ENCODE measurements at regions not wholly inside any gene's neighbourhood (a gene's known extent, or its start where the extent isn't known, plus 50 kb on each side); places are given as distances from the start of the nearest gene placed in this dataset.

DNA sequence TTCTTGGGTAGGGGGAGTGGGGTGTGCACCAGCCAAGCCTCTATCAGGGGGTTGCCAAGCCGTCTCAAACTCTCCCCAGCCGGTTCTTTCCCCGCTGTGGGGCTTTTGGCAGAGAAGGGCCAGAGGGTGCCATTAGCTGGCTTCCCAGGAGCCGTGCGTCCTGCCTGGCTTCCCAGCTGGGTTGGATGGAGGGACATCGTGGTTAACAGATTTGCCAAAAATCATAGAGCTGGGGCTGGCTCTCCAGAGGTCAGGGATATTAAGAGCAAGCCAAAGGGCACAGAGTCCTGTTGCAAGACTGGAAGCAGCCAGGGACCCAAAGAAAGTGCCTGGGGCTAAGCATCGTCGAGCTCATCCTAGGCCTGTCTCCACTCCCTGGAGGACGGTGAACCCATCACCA, 104.6 kb upstream of the HES1 start:
- Histone ChIP-seq H3K9me2 (ENCODE audit: insufficient read depth) (no peaks in the 10 kb centered on the region), H3K4me1 (ENCODE audit: control insufficient read depth in 1 of 2, insufficient read depth in 2 of 2, low read length in 2 of 2) (peaks cover 0 to 17% of the 10 kb centered on the region in 2 experiments; a peak in 2 of 4 replicates), H3K27ac (ENCODE audit: low read depth, low read length) (no peak overlapping the region), H2AFZ (ENCODE audit: low read depth, low read length, poor library complexity, severe bottlenecking) (no peak overlapping the region), H3K4me3 (replicated peaks in 1 of 2; ENCODE audit: low read depth in 1 of 2, low read length in 2 of 2) (no peak overlapping the region), H3K9ac (ENCODE audit: low read length) (no peak overlapping the region), H3K4me2 (ENCODE audit: low read length) (no peak overlapping the region), H4K20me1 (ENCODE audit: insufficient read depth) (no peaks in the 10 kb centered on the region), H3K9me3 (ENCODE audit: control insufficient read depth in 1 of 2, insufficient read depth in 1 of 2, low read depth in 1 of 2, low read length in 2 of 2) (no peaks in the 10 kb centered on the region), H3K36me3 (ENCODE audit: control insufficient read depth in 1 of 2, insufficient read depth in 2 of 2, low read length in 2 of 2) (no peaks in the 10 kb centered on the region), H3K79me2 (ENCODE audit: insufficient read depth, low read length) (no peaks in the 10 kb centered on the region), H3K27me3 (ENCODE audit: insufficient read depth, low read length) (no peaks in the 10 kb centered on the region)
- ATAC-seq: no peak
- TF ChIP-seq RAD21 (IDR thresholded peaks at IDR 0.05; ENCODE audit: low read depth): no peak
- ChIA-PET RAD21 (ENCODE audit: low non-redundant PET in 1 of 2, low total read pairs in 2 of 2, uncharacterized antibody in 2 of 2, unreplicated experiment in 2 of 2) (no interaction called here), CTCF (no interaction called here), POLR2A (no interaction called here)
- intact Hi-C loops (cut with micrococcal nuclease): no loop called here
- BruUV-seq (replicated peaks): no TSS peak
- no peak for DNase-seq (ENCODE audit: low read depth, low spot score)

DNA sequence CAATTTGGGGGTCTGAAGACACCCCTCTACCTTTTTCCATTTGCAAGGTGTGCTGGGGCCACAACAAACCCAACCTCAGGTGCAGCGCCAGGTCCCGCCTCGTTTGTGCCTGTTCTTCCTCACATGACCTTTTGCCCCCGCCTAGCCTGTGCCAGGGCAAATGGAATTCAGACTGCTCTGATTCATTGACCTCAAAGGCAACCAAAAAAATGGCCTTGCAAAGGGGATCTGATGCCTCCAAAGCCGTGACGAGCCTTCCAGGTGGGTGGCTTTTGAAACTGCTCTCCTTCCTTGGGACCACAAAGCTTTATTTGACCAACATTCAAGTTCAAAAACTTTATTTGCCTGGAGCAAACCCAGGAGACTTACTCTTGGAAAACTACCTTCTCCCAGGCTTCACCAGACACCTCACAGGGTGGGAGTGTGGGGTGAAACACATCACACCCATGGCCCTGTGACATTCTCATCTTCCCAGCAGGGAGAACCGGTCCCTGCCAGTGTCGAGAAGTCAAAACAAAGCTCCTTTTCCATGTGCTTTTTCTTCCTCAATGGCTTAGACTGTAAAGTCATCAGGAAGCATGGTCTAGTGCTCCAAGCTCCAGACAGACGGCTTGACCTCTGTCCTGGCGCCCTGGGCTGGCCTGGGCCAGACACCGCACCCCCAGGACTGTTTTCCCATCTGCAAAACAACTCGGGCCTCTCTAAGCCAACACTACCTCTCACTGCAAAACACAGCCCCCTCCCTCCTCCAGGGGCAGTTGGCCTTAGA, 103.9 kb upstream of the HES1 start:
- no peak for TF ChIP-seq ELF1 (IDR thresholded peaks at IDR 0.05; ENCODE audit: borderline replicate concordance, low read depth)
- TF ChIP-seq YY1 (IDR thresholded peaks at IDR 0.05; ENCODE audit: extremely low read depth, insufficient replicate concordance, low read depth, low read length): no peak
- TF ChIP-seq JUND (IDR thresholded peaks at IDR 0.05): no peak
- TF ChIP-seq SIN3A (IDR thresholded peaks at IDR 0.05; ENCODE audit: low read depth): no peak
- TF ChIP-seq CBX3 (IDR thresholded peaks at IDR 0.05; ENCODE audit: low read depth): no peak
- TF ChIP-seq, protein P1, sequence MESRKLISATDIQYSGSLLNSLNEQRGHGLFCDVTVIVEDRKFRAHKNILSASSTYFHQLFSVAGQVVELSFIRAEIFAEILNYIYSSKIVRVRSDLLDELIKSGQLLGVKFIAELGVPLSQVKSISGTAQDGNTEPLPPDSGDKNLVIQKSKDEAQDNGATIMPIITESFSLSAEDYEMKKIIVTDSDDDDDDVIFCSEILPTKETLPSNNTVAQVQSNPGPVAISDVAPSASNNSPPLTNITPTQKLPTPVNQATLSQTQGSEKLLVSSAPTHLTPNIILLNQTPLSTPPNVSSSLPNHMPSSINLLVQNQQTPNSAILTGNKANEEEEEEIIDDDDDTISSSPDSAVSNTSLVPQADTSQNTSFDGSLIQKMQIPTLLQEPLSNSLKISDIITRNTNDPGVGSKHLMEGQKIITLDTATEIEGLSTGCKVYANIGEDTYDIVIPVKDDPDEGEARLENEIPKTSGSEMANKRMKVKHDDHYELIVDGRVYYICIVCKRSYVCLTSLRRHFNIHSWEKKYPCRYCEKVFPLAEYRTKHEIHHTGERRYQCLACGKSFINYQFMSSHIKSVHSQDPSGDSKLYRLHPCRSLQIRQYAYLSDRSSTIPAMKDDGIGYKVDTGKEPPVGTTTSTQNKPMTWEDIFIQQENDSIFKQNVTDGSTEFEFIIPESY (IDR thresholded peaks at IDR 0.05; ENCODE audit: extremely low read depth, insufficient replicate concordance, low read length): no peak
- no peak for TF ChIP-seq EZH2phosphoT487 (IDR thresholded peaks at IDR 0.05; ENCODE audit: borderline replicate concordance)
- TF ChIP-seq FOSL1 (IDR thresholded peaks at IDR 0.05; ENCODE audit: low read depth): no peak
- no peak for TF ChIP-seq RAD21 (IDR thresholded peaks at IDR 0.05; ENCODE audit: low read depth)
- TF ChIP-seq, protein P2, sequence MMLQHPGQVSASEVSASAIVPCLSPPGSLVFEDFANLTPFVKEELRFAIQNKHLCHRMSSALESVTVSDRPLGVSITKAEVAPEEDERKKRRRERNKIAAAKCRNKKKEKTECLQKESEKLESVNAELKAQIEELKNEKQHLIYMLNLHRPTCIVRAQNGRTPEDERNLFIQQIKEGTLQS (IDR thresholded peaks at IDR 0.05): no peak
- TF ChIP-seq ZNF274 (IDR thresholded peaks at IDR 0.05; ENCODE audit: low read depth, low read length): no peak
- TF ChIP-seq, protein P3, sequence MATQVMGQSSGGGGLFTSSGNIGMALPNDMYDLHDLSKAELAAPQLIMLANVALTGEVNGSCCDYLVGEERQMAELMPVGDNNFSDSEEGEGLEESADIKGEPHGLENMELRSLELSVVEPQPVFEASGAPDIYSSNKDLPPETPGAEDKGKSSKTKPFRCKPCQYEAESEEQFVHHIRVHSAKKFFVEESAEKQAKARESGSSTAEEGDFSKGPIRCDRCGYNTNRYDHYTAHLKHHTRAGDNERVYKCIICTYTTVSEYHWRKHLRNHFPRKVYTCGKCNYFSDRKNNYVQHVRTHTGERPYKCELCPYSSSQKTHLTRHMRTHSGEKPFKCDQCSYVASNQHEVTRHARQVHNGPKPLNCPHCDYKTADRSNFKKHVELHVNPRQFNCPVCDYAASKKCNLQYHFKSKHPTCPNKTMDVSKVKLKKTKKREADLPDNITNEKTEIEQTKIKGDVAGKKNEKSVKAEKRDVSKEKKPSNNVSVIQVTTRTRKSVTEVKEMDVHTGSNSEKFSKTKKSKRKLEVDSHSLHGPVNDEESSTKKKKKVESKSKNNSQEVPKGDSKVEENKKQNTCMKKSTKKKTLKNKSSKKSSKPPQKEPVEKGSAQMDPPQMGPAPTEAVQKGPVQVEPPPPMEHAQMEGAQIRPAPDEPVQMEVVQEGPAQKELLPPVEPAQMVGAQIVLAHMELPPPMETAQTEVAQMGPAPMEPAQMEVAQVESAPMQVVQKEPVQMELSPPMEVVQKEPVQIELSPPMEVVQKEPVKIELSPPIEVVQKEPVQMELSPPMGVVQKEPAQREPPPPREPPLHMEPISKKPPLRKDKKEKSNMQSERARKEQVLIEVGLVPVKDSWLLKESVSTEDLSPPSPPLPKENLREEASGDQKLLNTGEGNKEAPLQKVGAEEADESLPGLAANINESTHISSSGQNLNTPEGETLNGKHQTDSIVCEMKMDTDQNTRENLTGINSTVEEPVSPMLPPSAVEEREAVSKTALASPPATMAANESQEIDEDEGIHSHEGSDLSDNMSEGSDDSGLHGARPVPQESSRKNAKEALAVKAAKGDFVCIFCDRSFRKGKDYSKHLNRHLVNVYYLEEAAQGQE (IDR thresholded peaks at IDR 0.05; ENCODE audit: low read depth): no peak
- TF ChIP-seq, protein P4, sequence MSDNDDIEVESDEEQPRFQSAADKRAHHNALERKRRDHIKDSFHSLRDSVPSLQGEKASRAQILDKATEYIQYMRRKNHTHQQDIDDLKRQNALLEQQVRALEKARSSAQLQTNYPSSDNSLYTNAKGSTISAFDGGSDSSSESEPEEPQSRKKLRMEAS (IDR thresholded peaks at IDR 0.05): no peak
- no peak for DNase-seq (ENCODE audit: low read depth, low spot score)
- Histone ChIP-seq H3K4me1 (ENCODE audit: control insufficient read depth in 1 of 2, insufficient read depth in 2 of 2, low read length in 2 of 2) (peaks cover 0 to 17% of the 10 kb centered on the region in 2 experiments; a peak in 2 of 4 replicates), H3K27ac (ENCODE audit: low read depth, low read length) (no peak overlapping the region), H3K27me3 (ENCODE audit: insufficient read depth, low read length) (no peaks in the 10 kb centered on the region), H3K36me3 (ENCODE audit: control insufficient read depth in 1 of 2, insufficient read depth in 2 of 2, low read length in 2 of 2) (no peaks in the 10 kb centered on the region), H3K4me3 (replicated peaks in 1 of 2; ENCODE audit: low read depth in 1 of 2, low read length in 2 of 2) (no peak overlapping the region), H4K20me1 (ENCODE audit: insufficient read depth) (no peaks in the 10 kb centered on the region), H3K79me2 (ENCODE audit: insufficient read depth, low read length) (no peaks in the 10 kb centered on the region), H3K4me2 (ENCODE audit: low read length) (no peak overlapping the region), H3K9ac (ENCODE audit: low read length) (no peak overlapping the region), H3K9me3 (ENCODE audit: control insufficient read depth in 1 of 2, insufficient read depth in 1 of 2, low read depth in 1 of 2, low read length in 2 of 2) (no peaks in the 10 kb centered on the region), H3K9me2 (ENCODE audit: insufficient read depth) (no peaks in the 10 kb centered on the region), H2AFZ (ENCODE audit: low read depth, low read length, poor library complexity, severe bottlenecking) (no peak overlapping the region)
- intact Hi-C loops (cut with micrococcal nuclease): no loop called here
- ChIA-PET RAD21 (ENCODE audit: low non-redundant PET in 1 of 2, low total read pairs in 2 of 2, uncharacterized antibody in 2 of 2, unreplicated experiment in 2 of 2) (no interaction called here), CTCF (no interaction called here), POLR2A (no interaction called here)
- no TSS peak for BruUV-seq (replicated peaks)
- ATAC-seq: no peak
